HG03571 (cell line): ENCODE measurements at regions not wholly inside any gene's neighbourhood (a gene's known extent, or its start where the extent isn't known, plus 50 kb on each side); places are given as distances from the start of the nearest gene placed in this dataset.
"Not testable (repeated sequence)": the region's sequence is repeated elsewhere in the genome, so short reads cannot be mapped to it uniquely, and the experiment has no call there.

Source experiments
- ATAC-seq: cut with Tn5 transposase; IDR thresholded peaks from one replicate; pipeline ENCODE4 v1.9.1; 2021; ENCODE audit not compliant: unreplicated experiment

GRCh38 chr10:32142646-32143045 is 86.4 kb upstream of the KIF5B start:
- no peak for ATAC-seq

- no peak for ATAC-seq
Observed at GRCh38 chr10:32141018-32141807, 85.0 kb upstream of the KIF5B start.

DNA sequence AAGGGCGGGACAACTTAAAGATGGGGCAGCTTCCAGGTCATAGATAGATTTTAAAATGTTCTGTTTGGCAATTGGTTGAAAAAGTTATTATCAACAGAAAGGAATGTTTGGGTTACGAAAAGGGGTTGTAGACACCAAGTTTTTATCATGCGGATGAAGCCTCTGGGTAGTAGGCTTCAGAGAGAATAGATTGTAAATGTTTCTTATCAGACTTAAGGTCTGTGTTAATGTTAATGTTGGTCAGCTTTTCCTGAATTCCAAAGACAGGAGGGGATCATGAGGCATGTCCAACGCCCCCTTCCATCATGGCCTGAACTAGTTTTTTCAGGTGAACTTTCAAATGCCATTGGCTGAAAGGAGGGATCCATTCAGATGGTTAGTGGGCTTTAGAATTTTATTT is 84.2 kb upstream of the KIF5B start:
- no peak for ATAC-seq

DNA sequence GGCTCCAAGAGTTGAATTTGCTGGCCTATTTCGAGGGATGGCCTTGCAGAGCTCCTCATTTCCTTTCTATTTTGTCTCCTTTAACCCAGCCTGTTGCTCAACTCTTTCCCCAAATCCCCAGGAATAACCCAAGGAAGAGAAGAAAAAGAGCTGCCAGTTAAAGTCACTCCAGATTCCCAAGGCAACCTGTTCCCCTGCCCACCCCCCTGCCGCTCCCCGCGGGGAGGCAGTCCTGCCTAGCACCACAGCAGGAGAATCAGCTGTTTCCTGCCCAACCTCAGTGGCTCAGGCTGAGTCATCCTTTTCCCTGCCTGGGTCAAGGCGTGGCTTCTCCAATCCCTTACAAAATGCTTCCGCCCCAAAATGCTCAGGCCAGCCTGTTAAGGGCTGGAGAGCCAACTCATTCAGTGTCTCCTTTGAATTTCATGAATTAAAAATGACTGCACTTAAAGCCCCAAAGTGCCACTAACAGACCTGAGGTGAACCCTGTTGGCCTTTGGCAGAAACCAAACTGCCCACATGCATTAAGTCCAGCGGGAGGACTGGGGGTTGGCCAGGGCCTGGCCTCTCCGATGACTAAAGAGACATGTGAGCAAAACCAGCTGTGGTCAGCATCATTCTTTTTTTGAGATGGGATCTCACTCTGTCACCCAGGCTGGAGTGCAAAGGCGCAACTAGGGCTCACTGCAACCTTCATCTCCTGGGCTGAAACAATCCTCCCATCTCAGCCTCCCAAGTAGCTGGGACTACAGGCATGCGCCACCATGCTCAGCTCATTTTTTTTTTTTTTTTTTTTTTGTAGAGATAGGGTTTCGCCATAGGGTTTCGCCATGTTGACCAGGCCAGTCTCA is 83.2 kb upstream of the KIF5B start:
- ATAC-seq, result no peak

DNA sequence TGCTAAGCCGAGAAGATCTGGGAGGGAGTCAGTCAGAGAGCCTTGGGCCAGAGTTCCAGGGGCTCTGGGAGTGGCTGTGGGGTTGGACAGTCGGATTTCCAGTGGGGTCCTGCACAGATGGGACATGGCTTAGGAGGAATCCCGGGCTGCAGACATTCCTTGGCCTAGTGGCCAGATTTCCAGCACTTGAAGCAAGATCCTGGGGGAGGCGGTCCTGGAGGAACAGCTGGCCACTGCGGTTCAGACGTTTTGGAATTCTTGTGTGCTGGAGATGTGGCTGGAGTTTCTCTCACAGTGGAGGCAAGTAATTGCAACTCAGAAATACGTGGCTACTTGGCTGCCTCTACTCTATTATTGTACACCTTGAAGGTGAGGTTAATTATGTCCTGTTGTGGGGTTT is 80.7 kb upstream of the KIF5B start:
- not testable (repeated sequence) for ATAC-seq

DNA sequence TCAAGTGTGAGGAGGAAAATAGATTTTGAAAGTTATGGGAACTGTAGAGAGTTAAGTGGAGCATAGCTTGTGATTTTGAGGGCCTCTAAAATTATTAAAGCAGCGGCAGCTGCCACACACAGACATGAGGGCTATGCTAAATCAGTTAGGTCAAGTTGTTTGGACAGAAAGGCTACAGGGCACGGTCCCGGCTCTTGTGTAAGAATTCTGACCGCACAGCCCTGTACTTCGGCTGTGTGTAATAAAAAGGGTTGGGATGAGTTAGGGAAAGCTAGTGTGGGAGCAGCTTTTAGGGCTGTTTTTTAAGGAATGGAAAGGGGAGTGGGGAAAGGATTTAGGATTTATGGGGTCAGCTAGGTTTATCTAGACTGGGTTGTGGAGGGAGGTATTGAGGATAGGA is 79.6 kb upstream of the KIF5B start:
- not testable (repeated sequence) for ATAC-seq

DNA sequence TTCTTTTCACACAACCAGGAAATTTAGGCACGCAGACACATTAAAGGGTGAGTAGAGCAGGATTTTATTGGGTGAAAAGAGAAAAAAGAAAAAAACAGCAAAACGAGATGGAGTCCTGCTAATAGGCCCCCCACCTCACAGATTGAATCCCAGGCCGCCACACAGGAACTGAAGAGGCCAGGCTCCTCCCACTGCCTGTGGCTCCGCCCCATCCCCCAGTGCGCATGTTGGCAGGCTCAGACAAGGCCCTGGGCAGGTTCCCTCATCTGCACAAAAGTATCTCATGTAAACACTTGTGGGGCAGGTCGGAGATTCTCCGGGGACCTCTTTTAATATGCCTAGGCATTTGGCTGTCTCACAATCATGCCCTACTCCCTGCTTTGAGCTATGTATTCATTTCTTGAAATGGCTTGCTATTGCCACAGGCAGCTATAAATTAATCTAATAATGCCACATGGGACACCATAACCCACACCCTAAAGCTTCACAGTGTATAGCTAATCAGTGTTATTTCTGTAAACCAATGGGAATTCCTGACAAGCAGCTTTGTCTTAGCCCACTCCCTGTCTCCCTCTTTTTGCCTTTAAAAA is 76.2 kb upstream of the KIF5B start:
- no peak for ATAC-seq

- ATAC-seq, result no peak
Observed at GRCh38 chr10:32131388-32131787, 75.2 kb upstream of the KIF5B start.

DNA sequence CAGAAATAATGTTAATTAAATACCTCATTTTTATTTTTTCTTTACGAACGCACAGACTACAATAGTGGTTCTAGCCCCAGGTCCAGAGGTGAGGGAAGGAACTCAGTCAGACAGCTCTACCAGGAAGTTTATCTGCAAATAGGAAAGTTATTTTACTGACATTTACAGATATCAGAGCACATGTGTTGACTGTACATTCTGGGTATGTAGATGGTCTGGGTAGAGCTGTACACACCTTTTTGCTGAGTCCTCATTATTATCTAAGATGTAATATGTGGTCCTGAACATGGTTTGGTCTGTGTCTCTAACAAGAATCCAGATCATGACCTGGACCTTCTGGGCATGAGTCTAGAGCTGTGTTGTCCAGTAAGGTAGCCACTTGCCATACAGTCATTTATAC is 74.6 kb upstream of the KIF5B start:
- ATAC-seq, result no peak

- no peak for ATAC-seq
Observed at GRCh38 chr10:32125023-32125422, 68.8 kb upstream of the KIF5B start.

DNA sequence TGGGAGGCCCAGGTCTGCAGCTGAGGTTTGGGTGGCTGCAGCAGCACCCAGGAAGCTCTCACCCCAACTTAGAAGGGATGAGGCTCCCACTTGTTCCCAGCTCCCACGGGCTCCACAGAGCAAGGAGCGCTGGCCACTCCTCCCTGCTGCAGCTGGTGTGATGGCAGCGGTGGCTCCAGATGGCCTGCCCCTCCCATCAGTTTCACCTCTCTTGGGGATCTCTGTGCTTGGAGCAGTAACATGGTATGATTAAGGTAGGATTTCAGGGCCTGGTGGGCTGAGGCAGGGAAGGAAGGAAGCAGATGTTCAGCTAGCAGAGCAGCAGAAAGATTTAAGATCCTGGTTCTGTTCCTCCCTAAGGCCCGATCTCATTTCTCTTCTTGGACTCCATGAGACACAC is 66.8 kb upstream of the KIF5B start:
- ATAC-seq, result no peak

- no peak for ATAC-seq
Observed at GRCh38 chr10:32121648-32122047, 65.4 kb upstream of the KIF5B start.

- ATAC-seq, result no peak
Observed at GRCh38 chr10:32120147-32120546, 63.9 kb upstream of the KIF5B start.

- ATAC-seq, result no peak
Observed at GRCh38 chr10:32114508-32114907, 58.3 kb upstream of the KIF5B start.

DNA sequence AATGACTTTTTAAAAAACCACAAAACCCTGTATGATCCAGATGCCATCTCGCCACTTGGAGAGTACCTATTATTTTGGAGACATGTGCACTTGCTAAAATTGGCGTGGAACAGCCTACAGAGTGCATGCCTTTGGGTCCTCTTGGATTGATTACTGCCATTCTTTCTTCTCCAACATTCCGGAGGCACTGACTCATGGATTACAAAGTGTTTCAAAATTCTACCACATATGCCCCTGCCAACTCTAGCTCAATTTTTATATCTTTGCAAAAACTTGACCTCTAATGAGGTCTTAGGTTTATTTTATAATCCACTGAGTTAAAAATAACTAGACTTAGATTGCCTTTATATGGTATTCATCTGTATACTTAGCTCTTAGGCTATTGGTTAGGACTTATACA is 55.8 kb upstream of the KIF5B start:
- ATAC-seq, result no peak

DNA sequence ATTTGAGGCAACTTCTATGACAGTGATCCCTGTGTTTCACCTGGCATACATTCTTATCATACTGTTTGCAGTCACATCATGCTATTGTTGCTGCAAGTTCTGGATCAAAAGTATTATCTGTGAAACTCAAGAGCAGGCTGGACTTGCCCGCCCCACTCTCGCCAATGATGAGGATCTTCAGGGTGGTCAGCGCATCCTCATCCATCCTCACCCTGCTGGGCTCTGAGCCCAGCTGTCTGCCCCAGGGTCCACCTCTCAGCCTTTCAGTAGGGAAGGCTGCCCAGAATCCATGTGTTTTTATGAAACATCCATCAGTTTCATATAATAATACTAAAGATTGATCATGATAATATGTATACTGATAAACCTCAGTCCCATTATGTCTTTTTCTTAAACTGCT is 55.4 kb upstream of the KIF5B start:
- ATAC-seq, result no peak

DNA sequence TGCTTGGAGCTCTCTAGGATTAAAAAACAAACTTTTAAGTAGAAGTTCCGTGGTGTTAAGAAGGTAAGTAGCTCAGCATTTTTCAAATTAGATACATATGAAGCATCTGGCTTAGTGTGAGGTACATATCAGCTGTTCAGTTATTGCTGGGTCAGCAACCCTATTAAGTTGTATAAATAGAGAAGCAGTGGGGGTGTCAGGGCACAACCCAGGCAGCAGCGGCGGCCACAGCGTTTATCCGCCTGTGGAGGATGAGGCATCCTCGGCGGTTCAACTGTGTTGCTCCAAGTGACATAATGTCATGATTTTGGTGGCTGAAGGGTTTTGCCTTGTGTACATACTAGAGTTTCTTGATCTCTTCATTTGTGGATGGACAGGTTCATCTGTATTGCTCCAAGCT is 54.6 kb upstream of the KIF5B start:
- no peak for ATAC-seq

DNA sequence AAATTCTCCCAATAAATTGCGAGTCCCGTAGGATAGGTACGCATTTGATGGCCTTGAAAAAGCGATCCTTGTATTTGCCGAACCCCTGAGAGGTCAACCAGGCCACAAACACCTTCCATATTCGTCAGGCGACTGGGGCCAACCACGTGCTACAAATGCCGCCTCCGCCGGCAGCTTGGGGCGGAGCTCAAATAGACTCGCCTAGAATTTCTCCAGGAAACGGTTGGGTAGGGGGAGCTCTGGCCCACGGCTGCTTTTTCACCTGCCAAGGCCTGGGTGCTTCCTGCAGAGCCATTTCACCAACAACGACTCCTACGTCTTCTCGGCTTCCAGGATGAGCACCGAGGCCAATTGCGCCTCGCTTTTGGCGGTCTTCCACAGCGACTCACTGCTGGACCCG is 53.4 kb upstream of the KIF5B start:
- ATAC-seq, result no peak
